Osteoblast (primary cell): ENCODE measurements at regions not wholly inside any gene's neighbourhood (a gene's known extent, or its start where the extent isn't known, plus 50 kb on each side); places are given as distances from the start of the nearest gene placed in this dataset.
A peak's percentile ranks its signal among the peaks of the same experiment; 100 is the strongest.

Experiments
- DNase-seq: peaks from one replicate; pipeline ENCODE4 v3.0.0; 2011; ENCODE audit warnings: low spot score, mixed read lengths; ENCODE audit not compliant: insufficient read length; ENCODE audit errors: missing footprints
- H2AFZ ChIP-seq: 2 replicates; pipeline ENCODE4 v1.6.0; 2011; ENCODE audit warnings: mild to moderate bottlenecking, low read length
- H3K27ac ChIP-seq: 2 replicates; pipeline ENCODE4 v1.5.1; 2011; ENCODE audit warnings: mild to moderate bottlenecking, low read depth, low read length, moderate library complexity
- H3K27me3 ChIP-seq: 2 replicates; pipeline ENCODE4 v1.6.0; 2012; ENCODE audit warnings: mild to moderate bottlenecking, control low read depth, inconsistent platforms, low read length, moderate library complexity; ENCODE audit not compliant: insufficient read depth
- H3K36me3 ChIP-seq: 2 replicates; pipeline ENCODE4 v1.5.1; 2011; ENCODE audit warnings: mild to moderate bottlenecking, low read length, control low read depth, moderate library complexity; ENCODE audit not compliant: insufficient read depth
- H3K4me1 ChIP-seq: 2 replicates; pipeline ENCODE4 v1.5.1; 2011; ENCODE audit warnings: mild to moderate bottlenecking, low read length, control low read depth, moderate library complexity; ENCODE audit not compliant: insufficient read depth
- H3K4me2 ChIP-seq: 2 replicates; pipeline ENCODE4 v1.6.0; 2011; ENCODE audit warnings: mild to moderate bottlenecking, low read length; ENCODE audit not compliant: insufficient read depth
- H3K4me3 ChIP-seq: fragments of 200-600 bp; sonication (generic); 3 replicates; pipeline ENCODE4 v1.5.1; 2012; ENCODE audit warnings: mild to moderate bottlenecking, low read length, inconsistent platforms; ENCODE audit not compliant: insufficient read depth
- H3K79me2 ChIP-seq: 2 replicates; pipeline ENCODE4 v1.6.0; 2012; ENCODE audit warnings: mild to moderate bottlenecking, low read length, control low read depth, inconsistent platforms; ENCODE audit not compliant: insufficient read depth
- H3K9me3 ChIP-seq: 2 replicates; pipeline ENCODE4 v1.5.1; 2011; ENCODE audit warnings: low read depth, low read length, control low read depth
- H4K20me1 ChIP-seq: 2 replicates; pipeline ENCODE4 v1.6.0; 2012; ENCODE audit warnings: mild to moderate bottlenecking, low read length, control low read depth; ENCODE audit not compliant: insufficient read depth
- TF ChIP-seq, protein P1 (sequence below): IDR thresholded peaks from 2 replicates; pipeline ENCODE4 v1.5.1; 2011; ENCODE audit warnings: mild to moderate bottlenecking, low read depth, low read length, moderate library complexity; ENCODE audit errors: extremely low read depth

DNA sequence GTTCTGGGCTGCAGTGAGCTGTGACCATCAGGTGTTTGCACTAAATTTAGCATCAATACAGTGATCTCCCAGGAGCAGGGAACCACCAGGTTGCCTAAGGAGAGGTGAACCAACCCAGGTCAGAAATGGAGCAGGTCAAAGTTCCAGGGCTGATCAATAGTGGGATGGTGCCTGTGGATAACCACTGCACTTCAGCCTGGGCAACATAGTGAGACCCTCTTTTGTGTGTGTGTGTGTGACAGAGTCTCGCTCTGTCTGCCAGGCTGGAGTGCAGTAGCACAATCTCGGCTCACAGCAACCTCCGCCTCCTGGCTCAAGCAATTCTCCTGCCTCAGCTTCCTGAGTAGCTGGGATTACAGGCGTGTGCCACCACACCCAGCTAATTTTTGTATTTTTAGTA is 163.7 kb upstream of the SERTAD2 start:
- H3K9me3 ChIP-seq = no peaks in the 10 kb centered on the region
- no peaks in the 10 kb centered on the region for H3K79me2 ChIP-seq
- no peak overlapping the region for H3K4me2 ChIP-seq
- H2AFZ ChIP-seq = no peak overlapping the region
- no peak overlapping the region for H3K27ac ChIP-seq
- no peaks in the 10 kb centered on the region for H3K27me3 ChIP-seq
- no peak for DNase-seq
- peaks cover 10% of the 10 kb centered on the region for H3K4me1 ChIP-seq
- H3K4me3 ChIP-seq = no peak overlapping the region
- no peaks in the 10 kb centered on the region for H3K36me3 ChIP-seq
- TF ChIP-seq, protein P1, sequence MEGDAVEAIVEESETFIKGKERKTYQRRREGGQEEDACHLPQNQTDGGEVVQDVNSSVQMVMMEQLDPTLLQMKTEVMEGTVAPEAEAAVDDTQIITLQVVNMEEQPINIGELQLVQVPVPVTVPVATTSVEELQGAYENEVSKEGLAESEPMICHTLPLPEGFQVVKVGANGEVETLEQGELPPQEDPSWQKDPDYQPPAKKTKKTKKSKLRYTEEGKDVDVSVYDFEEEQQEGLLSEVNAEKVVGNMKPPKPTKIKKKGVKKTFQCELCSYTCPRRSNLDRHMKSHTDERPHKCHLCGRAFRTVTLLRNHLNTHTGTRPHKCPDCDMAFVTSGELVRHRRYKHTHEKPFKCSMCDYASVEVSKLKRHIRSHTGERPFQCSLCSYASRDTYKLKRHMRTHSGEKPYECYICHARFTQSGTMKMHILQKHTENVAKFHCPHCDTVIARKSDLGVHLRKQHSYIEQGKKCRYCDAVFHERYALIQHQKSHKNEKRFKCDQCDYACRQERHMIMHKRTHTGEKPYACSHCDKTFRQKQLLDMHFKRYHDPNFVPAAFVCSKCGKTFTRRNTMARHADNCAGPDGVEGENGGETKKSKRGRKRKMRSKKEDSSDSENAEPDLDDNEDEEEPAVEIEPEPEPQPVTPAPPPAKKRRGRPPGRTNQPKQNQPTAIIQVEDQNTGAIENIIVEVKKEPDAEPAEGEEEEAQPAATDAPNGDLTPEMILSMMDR = no peak
- no peaks in the 10 kb centered on the region for H4K20me1 ChIP-seq

DNA sequence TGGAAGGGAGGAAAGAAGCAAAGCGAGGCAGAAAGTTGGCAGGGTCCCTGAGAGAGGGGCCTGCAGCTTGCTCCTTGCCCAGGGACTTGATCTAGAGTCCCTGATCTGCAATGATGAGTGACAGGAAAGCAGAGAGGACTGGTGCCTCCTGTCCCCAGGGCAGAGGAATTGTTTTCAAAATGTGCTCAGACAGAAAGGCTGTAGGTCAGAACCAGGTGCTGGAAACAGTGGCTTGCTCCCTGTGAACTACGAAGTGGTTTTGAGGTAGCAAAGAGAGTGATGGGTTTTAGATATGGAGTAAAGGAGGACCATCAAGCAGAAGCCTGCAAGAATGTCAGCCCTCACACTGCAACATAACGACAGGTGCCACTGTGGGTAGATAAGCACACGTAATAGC is 164.9 kb upstream of the SERTAD2 start:
- Histone ChIP-seq H3K79me2 (no peaks in the 10 kb centered on the region), H3K9me3 (no peaks in the 10 kb centered on the region), H4K20me1 (no peaks in the 10 kb centered on the region), H2AFZ (peak overlapping the region; percentile 45), H3K27me3 (no peaks in the 10 kb centered on the region), H3K36me3 (no peaks in the 10 kb centered on the region), H3K4me1 (peaks cover 10% of the 10 kb centered on the region), H3K4me2 (no peak overlapping the region), H3K27ac (no peak overlapping the region), H3K4me3 (no peak overlapping the region)
- no peak for DNase-seq
- TF ChIP-seq, protein P1 = no peak

DNA sequence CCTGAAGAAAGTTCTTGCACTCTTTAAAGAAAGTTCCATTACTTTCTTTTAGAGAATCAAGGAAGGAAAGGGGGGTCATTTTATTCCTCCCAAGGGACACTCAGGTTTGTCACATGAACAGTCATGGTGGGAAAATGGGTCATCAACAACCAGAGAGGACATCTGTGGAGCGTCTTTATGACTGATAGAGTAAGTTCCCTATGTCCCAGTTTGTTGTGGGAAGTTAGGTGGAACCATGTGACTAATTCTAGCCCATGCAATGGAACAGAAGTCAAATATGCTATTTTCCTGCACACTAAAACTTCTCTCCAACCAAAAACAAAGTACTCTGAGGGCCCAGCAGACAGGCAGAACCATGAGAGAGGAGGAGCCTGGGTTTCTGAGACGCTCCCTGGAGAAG is 165.6 kb upstream of the SERTAD2 start:
- peak overlapping the region; percentile 80 for H3K4me2 ChIP-seq
- H3K79me2 ChIP-seq = no peaks in the 10 kb centered on the region
- H3K36me3 ChIP-seq = no peaks in the 10 kb centered on the region
- no peak for DNase-seq
- H3K4me1 ChIP-seq = peaks cover 10% of the 10 kb centered on the region
- no peaks in the 10 kb centered on the region for H3K27me3 ChIP-seq
- H2AFZ ChIP-seq = peak overlapping the region; percentile 97
- no peaks in the 10 kb centered on the region for H3K9me3 ChIP-seq
- H4K20me1 ChIP-seq = no peaks in the 10 kb centered on the region
- peak overlapping the region; percentile 56 for H3K4me3 ChIP-seq
- peak overlapping the region; percentile 65 for H3K27ac ChIP-seq
- TF ChIP-seq, protein P1 = no peak

DNA sequence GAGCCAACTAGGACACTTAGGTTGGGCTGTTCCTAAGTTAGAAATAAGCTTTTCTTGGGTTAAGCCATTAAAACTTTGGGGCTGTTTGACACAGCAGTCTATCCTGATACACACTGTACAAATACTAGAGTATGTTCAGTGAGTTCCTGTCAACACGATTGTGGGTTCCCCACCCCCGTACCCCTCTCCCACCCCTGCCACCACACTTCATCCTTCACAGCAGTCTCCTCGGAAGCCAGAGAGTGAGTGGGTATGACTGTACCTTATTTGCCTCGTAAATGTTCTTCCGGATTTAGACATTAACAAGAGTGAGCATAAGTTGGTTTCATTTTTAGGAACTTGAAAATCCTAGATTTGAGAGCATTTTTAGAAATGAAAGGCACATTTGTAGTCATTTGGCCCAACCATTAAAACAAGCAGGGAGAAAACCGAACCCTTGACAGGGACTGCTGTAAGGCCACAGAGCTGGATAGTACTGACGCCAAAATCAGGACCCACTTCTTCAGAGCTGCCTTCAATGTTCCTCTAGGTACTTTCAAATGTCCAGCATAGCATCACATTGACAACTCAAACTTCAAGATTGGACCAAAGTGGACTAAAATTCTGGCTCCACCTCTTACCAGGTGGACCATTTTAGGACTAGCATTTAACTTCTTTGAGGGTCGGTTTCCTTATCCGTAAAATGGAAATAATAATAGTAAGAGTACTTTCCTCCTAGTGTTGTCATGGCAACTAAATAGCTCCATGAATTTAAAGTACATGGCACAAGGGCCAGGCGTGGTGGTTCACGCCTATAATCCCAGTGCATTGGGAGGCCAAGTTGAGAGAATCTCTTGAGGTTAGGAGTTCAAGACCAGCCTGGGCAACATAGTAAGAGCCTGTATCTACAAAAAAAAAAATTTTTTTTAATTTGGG is 166.3 kb upstream of the SERTAD2 start:
- Histone ChIP-seq H3K9me3 (no peaks in the 10 kb centered on the region), H3K27ac (peak overlapping the region; percentile 80), H3K4me1 (peaks cover 10% of the 10 kb centered on the region), H3K27me3 (no peaks in the 10 kb centered on the region), H2AFZ (peak overlapping the region; percentile 97), H3K4me2 (peak overlapping the region; percentile 80), H3K36me3 (no peaks in the 10 kb centered on the region), H3K79me2 (no peaks in the 10 kb centered on the region), H4K20me1 (no peaks in the 10 kb centered on the region), H3K4me3 (peak overlapping the region; percentile 56)
- peak; percentile 78 for DNase-seq
- TF ChIP-seq, protein P1 = no peak
